HG03159 (cell line): ENCODE measurements at regions not wholly inside any gene's neighbourhood (a gene's known extent, or its start where the extent isn't known, plus 50 kb on each side); places are given as distances from the start of the nearest gene placed in this dataset.

Source experiments
- ATAC-seq: cut with Tn5 transposase; IDR thresholded peaks from one replicate; pipeline ENCODE4 v1.9.1; 2021; ENCODE audit warnings: mild to moderate bottlenecking, moderate library complexity; ENCODE audit not compliant: unreplicated experiment

GRCh38 chr3:18295171-18295920 is 129.8 kb downstream of the SATB1 start:
- peak; percentile 99 for ATAC-seq

GRCh38 chr3:18290157-18290556 is 135.0 kb downstream of the SATB1 start:
- ATAC-seq = no peak

- ATAC-seq = no peak
Measured at GRCh38 chr3:18288243-18288642, 136.9 kb downstream of the SATB1 start.

GRCh38 chr3:18284716-18285115 is 140.4 kb downstream of the SATB1 start:
- no peak for ATAC-seq

- ATAC-seq = no peak
Measured at GRCh38 chr3:18283680-18284079, 141.5 kb downstream of the SATB1 start.

GRCh38 chr3:18282507-18282906 is 142.6 kb downstream of the SATB1 start:
- no peak for ATAC-seq

- ATAC-seq = no peak
Measured at GRCh38 chr3:18279226-18279737, 145.9 kb downstream of the SATB1 start.

GRCh38 chr3:18264853-18265252 is 160.3 kb downstream of the SATB1 start:
- ATAC-seq = no peak

GRCh38 chr3:18264361-18264760 is 160.8 kb downstream of the SATB1 start:
- ATAC-seq = no peak

GRCh38 chr3:18258492-18258891 is 166.6 kb downstream of the SATB1 start:
- ATAC-seq = peak; percentile 80

GRCh38 chr3:18252578-18252977 is 172.6 kb downstream of the SATB1 start:
- ATAC-seq = no peak

- ATAC-seq = no peak
Measured at GRCh38 chr3:18250991-18251390, 174.1 kb downstream of the SATB1 start.

GRCh38 chr3:18249126-18249525 is 176.0 kb downstream of the SATB1 start:
- no peak for ATAC-seq

- ATAC-seq = no peak
Measured at GRCh38 chr3:18247776-18248310, 177.3 kb downstream of the SATB1 start.

- ATAC-seq = no peak
Measured at GRCh38 chr3:18247139-18247695, 177.9 kb downstream of the SATB1 start.

GRCh38 chr3:18246336-18247060 is 178.6 kb downstream of the SATB1 start:
- no peak for ATAC-seq

GRCh38 chr3:18245721-18246120 is 179.4 kb downstream of the SATB1 start:
- peak; percentile 63 for ATAC-seq

GRCh38 chr3:18241837-18242236 is 183.3 kb downstream of the SATB1 start:
- ATAC-seq = no peak

- no peak for ATAC-seq
Measured at GRCh38 chr3:18239674-18240073, 185.5 kb downstream of the SATB1 start.

- ATAC-seq = no peak
Measured at GRCh38 chr3:18238746-18239331, 186.3 kb downstream of the SATB1 start.

GRCh38 chr3:18238332-18238731 is 186.8 kb downstream of the SATB1 start:
- ATAC-seq = no peak
